Ovary (tissue), 3 donors: ENCODE measurements at regions not wholly inside any gene's neighbourhood (a gene's known extent, or its start where the extent isn't known, plus 50 kb on each side); places are given as distances from the start of the nearest gene placed in this dataset.

Experiments
- POLR2A ChIP-seq: fragments of 450-650 bp; IDR thresholded peaks from one replicate; pipeline ENCODE4 v1.6.1; 2017; ENCODE audit warnings: antibody characterized with exemption, mild to moderate bottlenecking, moderate library complexity
- TF ChIP-seq, protein P1 (sequence below), 3 donors: fragments of 450-650 bp in 2 of 3; fragments of 200-600 bp in 1 of 3; IDR thresholded peaks; one replicate each; pipeline versions ENCODE4 v1.5.1 to v1.8.0; 2016 to 2022; ENCODE audit warnings: antibody characterized with exemption in 3 of 3, mild to moderate bottlenecking in 1 of 3
- donor health status: DM: no; HTN: no; CAD: no.

DNA sequence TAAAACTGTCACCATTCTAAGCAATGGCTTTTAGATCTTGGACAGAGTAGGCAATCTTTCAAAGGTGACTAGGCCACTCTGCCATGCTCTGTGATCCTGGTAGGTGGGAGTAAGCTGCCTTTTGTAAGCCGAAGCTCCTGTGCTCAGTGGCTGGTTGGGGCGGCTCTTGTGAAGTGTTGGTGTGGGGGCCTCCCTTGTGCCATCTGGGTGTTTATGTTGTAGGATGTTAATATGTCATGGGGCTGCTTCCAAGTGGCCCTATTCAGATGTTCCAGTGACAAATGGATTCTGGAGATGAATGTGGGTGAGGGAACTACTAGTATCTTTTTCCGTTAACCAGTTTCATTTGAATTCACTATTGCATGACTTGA is 116.8 kb upstream of the SPRED2 start:
- TF ChIP-seq, protein P1, sequence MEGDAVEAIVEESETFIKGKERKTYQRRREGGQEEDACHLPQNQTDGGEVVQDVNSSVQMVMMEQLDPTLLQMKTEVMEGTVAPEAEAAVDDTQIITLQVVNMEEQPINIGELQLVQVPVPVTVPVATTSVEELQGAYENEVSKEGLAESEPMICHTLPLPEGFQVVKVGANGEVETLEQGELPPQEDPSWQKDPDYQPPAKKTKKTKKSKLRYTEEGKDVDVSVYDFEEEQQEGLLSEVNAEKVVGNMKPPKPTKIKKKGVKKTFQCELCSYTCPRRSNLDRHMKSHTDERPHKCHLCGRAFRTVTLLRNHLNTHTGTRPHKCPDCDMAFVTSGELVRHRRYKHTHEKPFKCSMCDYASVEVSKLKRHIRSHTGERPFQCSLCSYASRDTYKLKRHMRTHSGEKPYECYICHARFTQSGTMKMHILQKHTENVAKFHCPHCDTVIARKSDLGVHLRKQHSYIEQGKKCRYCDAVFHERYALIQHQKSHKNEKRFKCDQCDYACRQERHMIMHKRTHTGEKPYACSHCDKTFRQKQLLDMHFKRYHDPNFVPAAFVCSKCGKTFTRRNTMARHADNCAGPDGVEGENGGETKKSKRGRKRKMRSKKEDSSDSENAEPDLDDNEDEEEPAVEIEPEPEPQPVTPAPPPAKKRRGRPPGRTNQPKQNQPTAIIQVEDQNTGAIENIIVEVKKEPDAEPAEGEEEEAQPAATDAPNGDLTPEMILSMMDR (IDR thresholded peaks at IDR 0.05): no peak
- no peak for TF ChIP-seq POLR2A
